ENCODE measurements at regions not wholly inside any gene's neighbourhood (a gene's known extent, or its start where the extent isn't known, plus 50 kb on each side); places are given as distances from the start of the nearest gene placed in this dataset.

- TF ChIP-seq ZNF121 (CRISPR knock-in tag; IDR thresholded peaks at IDR 0.05) (no peak), E2F5 (CRISPR knock-in tag; IDR thresholded peaks at IDR 0.05) (no peak), TCF7 (CRISPR knock-in tag; IDR thresholded peaks at IDR 0.05; ENCODE audit: low read depth) (no peak), ATF6 (CRISPR knock-in tag; IDR thresholded peaks at IDR 0.05) (no peak), ZBTB21 (CRISPR knock-in tag; IDR thresholded peaks at IDR 0.05; ENCODE audit: borderline replicate concordance) (no peak), E2F1 (CRISPR knock-in tag; IDR thresholded peaks at IDR 0.05) (no peak), TEAD1 (CRISPR knock-in tag; IDR thresholded peaks at IDR 0.05) (no peak), ATF3 (CRISPR knock-in tag; conservative IDR thresholded peaks at IDR 0.05) (no peak), ZNF396 (CRISPR knock-in tag; IDR thresholded peaks at IDR 0.05; ENCODE audit: borderline replicate concordance) (no peak), GRHL2 (CRISPR knock-in tag; IDR thresholded peaks at IDR 0.05; ENCODE audit: insufficient replicate concordance, severe bottlenecking) (no peak), ZNF232 (CRISPR knock-in tag; IDR thresholded peaks at IDR 0.05) (no peak), EMX1 (CRISPR knock-in tag; IDR thresholded peaks at IDR 0.05) (no peak), NR3C1 (CRISPR knock-in tag; conservative IDR thresholded peaks at IDR 0.05; ENCODE audit: low read depth) (no peak), MLX (CRISPR knock-in tag; IDR thresholded peaks at IDR 0.05) (no peak), NFE2L1 (CRISPR knock-in tag; IDR thresholded peaks at IDR 0.05) (no peak), NFYB (CRISPR knock-in tag; conservative IDR thresholded peaks at IDR 0.05; ENCODE audit: low read depth) (no peak), RELA (CRISPR knock-in tag; IDR thresholded peaks at IDR 0.05; ENCODE audit: borderline replicate concordance) (no peak)
- no peak for DNase-seq (ENCODE audit: low spot score)
- Mint-ChIP-seq H3K4me3 (no peak overlapping the region), H3K27ac (no peak overlapping the region), H3K27me3 (ENCODE audit: low read depth) (no peaks in the 10 kb centered on the region; the same call in 1 of the 2 replicates), H3K9me3 (no peaks in the 10 kb centered on the region; the same call in 1 of the 2 replicates), H3K36me3 (no peaks in the 10 kb centered on the region), H3K4me1 (peaks cover 9% of the 10 kb centered on the region; the same call in 1 of the 2 replicates)
- ChIA-PET POLR2A (no interaction called here), CTCF (no interaction called here)
- ATAC-seq = no peak
Observed at GRCh38 chr10:108966005-108966404, 957.3 kb downstream of the XPNPEP1 start.

- H3K9me3 Mint-ChIP-seq = no peaks in the 10 kb centered on the region
- no peak overlapping the region for H3K4me3 Mint-ChIP-seq
- no peaks in the 10 kb centered on the region for H3K36me3 Mint-ChIP-seq
- TF ChIP-seq AFF4 (CRISPR knock-in tag; IDR thresholded peaks at IDR 0.05; ENCODE audit: borderline replicate concordance) (no peak), GABPB1 (CRISPR knock-in tag; IDR thresholded peaks at IDR 0.05) (no peak), STAT6 (CRISPR knock-in tag; conservative IDR thresholded peaks at IDR 0.05; ENCODE audit: low read depth) (no peak), E2F4 (CRISPR knock-in tag; IDR thresholded peaks at IDR 0.05; ENCODE audit: borderline replicate concordance, low read depth) (no peak), ETV6 (CRISPR knock-in tag; IDR thresholded peaks at IDR 0.05) (no peak)
Observed at GRCh38 chr10:108962172-108962571, 961.1 kb downstream of the XPNPEP1 start.

More at GRCh38 chr10:108962172-108962571, 961.1 kb downstream of the XPNPEP1 start:
- H3K27me3 Mint-ChIP-seq (ENCODE audit: low read depth) = no peaks in the 10 kb centered on the region
- DNase-seq (ENCODE audit: low spot score) (no peak), ATAC-seq (no peak)
- ChIA-PET POLR2A (no interaction called here), CTCF (no interaction called here)
- no peak overlapping the region for H3K27ac Mint-ChIP-seq
- peaks cover 13% of the 10 kb centered on the region for H3K4me1 Mint-ChIP-seq

Data from WTC11 (cell line).